GM18951 (cell line): ENCODE measurements at regions not wholly inside any gene's neighbourhood (a gene's known extent, or its start where the extent isn't known, plus 50 kb on each side); places are given as distances from the start of the nearest gene placed in this dataset.

Experiments
- POLR2A ChIP-seq: IDR thresholded peaks from 4 replicates; pipeline ENCODE4 v1.6.1; 2011; ENCODE audit warnings: mild to moderate bottlenecking; ENCODE audit not compliant: insufficient read length, insufficient read depth; ENCODE audit errors: extremely low read depth
- in situ Hi-C: fragments of 300-500 bp; cut with MboI; formaldehyde crosslinking; loops from one replicate; pipeline ENCODE4 v1.12.0; 2022; ENCODE audit warnings: low sequenced_read_pairs, mixed read lengths, inconsistent platforms; ENCODE audit not compliant: unreplicated experiment

DNA sequence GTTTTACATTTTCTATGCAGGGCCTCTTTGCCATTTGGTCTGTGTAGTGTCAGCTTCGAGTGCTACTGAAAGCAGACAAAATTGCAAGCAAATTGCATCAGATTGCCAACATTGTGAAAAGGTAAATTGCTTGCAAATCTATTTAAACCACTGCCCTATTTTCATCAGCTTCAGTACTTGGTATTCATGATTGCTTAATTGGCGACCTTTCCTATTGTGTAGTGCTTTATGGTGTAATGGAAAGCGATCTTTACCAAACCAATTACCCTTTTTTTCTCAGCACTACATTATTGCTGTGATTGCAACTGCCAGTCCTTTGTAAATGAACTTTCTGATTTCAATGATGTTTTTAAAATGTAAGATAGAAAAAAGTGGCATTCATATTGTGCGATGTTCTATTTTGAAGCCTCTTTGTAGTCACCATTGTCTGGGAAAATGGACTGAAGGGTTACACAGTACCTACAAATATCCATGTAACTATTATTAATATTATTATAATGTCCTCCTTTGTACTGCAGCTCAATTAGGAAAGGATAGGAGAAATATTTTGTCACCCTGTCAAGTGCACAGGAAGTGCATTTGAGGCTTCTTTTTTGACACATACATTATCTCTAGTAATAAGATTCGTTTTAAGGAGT, 177.7 kb upstream of the SP8 start:
- in situ Hi-C loops: no loop called here
- TF ChIP-seq POLR2A: no peak

DNA sequence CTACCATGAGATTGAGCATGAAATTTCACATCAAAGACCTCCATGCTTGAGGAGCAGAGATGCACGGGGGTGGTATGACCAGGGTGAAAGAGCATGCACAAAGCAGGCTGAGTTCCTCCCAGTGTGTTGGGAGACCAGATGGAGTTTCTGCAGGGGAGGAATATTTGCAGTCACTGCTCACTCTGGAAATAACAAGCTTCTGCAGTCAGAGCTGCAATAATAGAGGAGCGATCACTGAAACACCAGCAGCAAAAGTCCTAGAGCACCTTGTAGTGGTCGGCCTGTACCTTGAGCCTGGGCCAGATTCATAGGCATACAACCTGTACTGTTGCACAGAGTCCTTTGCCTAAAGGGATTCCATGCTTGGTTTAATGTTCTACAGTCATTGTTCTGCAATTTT, 184.5 kb upstream of the SP8 start:
- no peak for TF ChIP-seq POLR2A
- in situ Hi-C loops: no loop called here

DNA sequence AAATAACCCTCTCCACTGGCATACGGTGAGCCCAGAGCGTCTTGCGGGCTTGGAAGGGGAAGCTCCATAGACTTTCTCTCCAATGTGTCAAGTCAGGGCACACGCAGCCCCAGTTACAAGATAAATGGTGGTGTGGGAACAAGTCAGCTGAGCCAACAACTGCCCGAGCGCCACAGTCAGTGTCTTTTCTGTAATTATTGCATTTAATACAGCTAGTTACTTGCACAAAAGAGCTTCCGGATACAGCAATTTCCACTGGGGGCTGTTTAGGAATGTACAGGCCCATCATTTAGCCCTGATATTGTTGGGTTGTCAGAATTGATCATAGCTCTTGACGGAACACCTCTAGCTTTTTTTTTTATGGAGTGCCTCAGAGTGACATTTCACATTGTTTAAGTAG, 193.5 kb upstream of the SP8 start:
- no peak for TF ChIP-seq POLR2A
- in situ Hi-C loops: no loop called here

DNA sequence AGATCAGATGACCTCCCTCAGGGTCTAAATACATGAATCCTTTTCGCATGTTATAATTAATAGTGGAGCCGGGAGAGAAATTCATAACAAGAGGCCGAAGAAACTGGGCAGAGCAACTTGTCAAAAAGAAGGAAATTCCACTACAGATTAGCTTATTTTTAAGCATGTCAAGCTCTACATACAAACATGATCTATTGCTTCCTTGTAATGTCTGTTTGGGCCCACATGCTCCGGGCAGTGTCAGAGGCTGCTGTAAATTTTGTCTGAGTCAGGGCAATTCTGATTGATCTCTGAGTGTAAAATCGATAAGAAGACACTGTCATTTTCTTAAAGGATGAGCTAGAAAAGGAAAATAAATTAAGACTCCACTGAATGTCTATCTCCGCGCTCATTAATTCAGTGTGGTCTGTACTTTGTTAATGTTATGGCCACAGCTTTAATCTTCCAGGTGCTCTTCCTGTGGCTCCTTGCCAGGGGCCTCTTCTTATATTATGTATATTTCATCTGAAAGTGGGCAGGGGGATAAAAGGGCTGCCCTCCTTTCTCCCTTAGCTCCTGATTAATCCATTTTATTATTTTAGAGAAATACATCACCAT, 194.1 kb upstream of the SP8 start:
- no peak for TF ChIP-seq POLR2A
- in situ Hi-C loops: no loop called here

DNA sequence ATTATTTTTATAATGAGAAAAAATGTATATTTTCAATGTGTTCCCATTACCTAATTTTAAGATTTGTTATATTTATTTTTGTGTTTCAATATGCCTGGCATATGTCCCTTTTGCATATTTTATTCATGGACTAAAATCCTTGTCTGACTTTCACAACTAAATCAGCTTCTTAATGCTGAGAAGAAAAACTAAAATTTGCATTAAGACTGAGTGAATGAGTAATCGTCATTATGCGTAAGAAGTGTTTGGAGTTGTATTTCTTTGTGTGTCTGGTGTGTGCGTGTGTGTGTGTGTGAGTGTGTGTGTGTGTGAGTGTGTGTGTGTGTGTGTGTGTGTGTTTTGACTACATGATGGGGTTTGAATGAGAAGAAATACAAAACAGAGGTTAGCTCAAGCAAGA, 201.7 kb upstream of the SP8 start:
- in situ Hi-C loops: no loop called here
- TF ChIP-seq POLR2A: no peak

DNA sequence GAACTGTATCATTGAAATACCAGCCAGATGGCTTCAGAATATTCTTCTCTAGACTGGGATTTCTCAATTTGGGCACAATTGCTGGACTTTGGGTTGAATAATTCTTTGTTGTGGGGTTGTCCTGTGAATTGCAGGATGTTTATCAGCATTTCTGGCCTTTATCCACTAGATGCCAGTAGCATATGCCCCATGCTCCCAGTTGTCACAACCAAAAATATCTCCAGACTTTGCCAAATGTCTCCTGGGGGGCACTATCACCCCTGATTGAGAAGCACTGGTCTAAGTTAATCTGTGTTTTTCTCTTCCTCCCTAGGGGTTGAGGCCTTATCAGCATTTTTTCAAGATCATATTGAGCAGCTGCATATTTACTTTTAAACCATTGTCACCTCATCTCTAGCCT, 204.9 kb upstream of the SP8 start:
- in situ Hi-C loops: no loop called here
- no peak for TF ChIP-seq POLR2A

DNA sequence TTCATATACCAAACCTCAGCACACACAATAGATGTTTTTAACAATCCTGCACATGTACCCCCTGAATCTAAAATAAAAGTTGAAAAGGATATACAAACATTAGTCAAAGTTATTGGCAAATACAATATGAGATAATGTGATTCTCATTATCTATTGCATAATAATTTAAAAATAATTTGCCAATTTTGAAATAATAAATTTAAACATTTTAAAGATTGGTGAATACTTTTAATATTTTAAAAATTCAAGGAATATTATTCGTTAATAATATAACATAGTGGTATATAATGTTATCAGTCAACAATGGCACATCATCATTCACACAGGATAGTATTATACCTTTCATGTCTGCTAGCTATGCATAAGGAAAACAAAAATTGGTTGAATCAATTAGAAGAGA, 207.0 kb upstream of the SP8 start:
- in situ Hi-C loops: no loop called here
- TF ChIP-seq POLR2A: no peak

DNA sequence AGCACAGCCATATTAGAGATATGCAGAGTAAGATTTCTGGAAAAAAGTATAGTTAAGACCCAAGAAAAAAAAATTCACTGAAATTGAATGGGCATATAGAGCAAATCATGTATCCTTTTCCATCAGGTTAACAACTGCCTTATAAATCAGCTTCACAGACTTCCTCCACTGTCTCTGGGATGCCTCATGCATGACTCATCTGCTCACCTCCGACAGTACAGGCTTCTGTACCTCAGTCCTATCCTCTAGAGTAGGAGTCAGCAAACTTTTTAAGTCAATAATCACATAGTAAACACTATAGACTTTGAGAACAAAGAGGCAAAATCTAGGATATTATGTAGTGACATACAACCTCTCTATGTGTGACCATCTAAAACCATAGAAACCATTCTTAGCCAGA, 211.6 kb upstream of the SP8 start:
- in situ Hi-C loops: no loop called here

DNA sequence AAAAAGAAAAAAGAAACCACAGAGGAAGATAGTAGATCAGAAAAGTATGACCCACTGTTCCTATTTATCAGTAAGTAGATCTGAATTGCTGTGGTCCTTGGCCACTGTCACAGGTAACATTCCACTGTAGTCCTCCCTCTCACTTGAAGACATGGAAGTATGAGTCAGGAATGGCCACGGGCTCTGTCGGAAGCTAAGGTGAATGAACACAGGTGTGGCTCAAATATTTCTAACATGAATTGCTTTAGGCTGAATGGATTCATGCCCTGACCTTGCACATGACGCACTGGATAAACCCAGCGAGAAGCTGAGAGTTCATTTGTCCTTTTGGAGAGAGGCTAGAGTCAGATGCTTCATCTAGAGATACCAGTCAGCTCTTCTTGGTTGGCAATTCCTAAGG, 224.5 kb upstream of the SP8 start:
- in situ Hi-C loops: no loop called here
- no peak for TF ChIP-seq POLR2A

More for the DNA sequence above, 211.6 kb upstream of the SP8 start:
- TF ChIP-seq POLR2A: no peak

DNA sequence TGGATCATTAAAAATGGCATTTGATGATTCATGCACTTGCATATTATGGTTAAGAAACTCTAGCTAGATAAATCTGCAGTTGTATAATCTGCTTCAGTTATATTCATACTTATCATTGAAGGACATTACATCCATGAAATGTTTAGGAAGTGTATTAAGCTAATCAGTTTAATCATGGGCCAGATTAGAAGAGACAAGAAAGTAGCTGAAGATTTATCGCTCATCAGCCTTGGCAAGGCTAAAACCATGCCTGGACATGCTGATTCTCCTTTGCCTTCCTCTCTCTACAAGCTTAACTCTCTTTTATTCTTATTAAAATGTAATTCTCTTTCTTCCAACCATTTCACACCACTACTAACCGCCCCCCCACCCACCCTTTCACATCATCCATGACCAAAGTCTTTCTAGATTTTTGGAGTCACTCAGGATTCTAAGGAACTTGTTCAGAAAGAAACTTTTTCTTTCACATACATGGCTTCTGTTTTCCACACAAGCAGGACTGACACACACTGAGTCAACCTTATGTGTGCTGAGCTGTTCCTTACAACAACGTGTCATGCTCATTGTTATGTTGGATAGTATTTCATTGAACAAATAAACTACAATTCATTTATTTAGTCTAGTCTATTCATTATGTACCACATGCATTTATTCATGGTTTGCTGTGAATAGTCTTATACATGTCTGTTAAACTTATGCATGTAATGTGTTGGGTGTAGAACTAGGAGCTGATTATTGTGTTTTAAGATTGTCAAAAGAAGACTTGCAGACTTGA, 227.3 kb upstream of the SP8 start:
- TF ChIP-seq POLR2A: no peak
- in situ Hi-C loops: no loop called here

DNA sequence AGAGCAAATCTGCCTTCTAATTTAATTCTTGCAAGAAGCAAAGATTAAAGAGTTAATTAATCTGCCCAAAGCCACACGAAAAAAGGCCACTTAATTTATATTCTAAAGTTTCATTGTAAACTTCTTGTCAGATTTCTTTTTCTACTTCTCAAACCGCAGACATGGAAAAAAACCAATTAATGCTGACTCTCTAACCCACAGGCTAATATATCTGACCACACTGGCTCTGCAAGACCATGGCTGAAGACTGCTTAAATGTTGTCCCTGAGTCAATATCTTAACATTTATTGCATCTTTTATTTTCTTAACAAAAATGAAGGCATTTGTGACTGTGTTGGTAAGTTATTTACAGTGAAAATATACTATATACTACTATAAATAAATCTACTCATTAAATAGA, 234.0 kb upstream of the SP8 start:
- in situ Hi-C loops: no loop called here
- no peak for TF ChIP-seq POLR2A

DNA sequence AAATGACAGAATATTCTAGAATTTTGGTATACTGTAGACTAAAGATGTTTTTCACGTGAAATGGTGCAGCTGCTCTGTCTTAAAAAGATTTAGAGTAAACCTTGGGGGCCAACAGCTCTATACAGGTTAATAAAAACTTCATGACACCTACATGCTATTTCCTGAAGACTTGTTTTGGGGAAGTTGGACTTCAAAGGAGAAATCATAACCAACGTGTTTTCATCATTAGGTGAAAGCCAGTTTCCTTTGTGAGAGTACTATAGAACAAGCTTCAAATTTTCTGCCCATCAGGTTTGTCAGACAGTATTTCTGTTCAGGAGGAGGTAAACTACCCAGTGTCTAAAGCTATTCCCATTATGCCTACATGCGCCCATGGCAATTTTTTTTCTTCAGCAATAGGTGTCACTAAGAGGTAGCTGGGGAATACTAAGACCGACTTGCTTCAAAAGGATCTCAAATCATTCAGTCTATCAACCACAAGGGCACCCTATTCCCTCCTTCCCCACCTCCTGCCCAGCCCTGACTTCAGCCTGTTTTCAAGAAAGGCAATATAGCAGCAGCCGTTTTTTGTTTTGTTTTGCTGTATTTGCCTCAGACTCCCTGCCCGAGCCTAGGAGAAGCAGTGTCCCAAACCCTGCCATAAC, 237.3 kb upstream of the SP8 start:
- in situ Hi-C loops: no loop called here

DNA sequence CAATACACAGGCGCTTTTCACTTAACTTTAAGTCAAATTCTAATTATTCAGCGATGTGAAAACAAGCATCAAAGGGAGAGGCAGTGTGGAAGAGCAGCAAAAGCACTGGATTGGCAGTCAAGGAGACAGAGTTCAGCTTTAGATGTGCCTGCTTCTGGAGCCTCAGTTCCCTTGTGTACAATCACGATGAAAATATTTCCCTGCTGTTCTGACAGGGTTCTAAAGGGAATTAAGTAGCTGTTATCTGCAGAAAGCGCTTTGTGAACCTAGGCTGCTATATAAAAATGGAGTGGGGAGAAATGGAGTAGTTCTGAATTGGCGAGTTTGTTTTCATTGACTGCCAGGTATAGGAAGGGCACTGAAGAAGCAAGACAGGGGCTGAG, 237.8 kb upstream of the SP8 start:
- in situ Hi-C loops: no loop called here

More for the DNA sequence above, 237.3 kb upstream of the SP8 start:
- no peak for TF ChIP-seq POLR2A

More for the DNA sequence above, 237.8 kb upstream of the SP8 start:
- no peak for TF ChIP-seq POLR2A
